Suppressor macrophage treated with lipopolysaccharide for 4 hours (primary cell): ENCODE measurements at regions not wholly inside any gene's neighbourhood (a gene's known extent, or its start where the extent isn't known, plus 50 kb on each side); places are given as distances from the start of the nearest gene placed in this dataset.

Experiments used
- DNase-seq: peaks from one replicate; pipeline ENCODE4 v3.0.0-alpha.2; 2020

GRCh38 chr1:29901624-29902325, 665.5 kb downstream of the PTPRU start:
- DNase-seq, result no peak

- no peak for DNase-seq
Observed at GRCh38 chr1:29900712-29901111, 664.4 kb downstream of the PTPRU start.

GRCh38 chr1:29900104-29900679, 663.9 kb downstream of the PTPRU start:
- DNase-seq, result no peak

GRCh38 chr1:29896791-29897714, 660.7 kb downstream of the PTPRU start:
- DNase-seq, result peak; percentile 55

GRCh38 chr1:29896300-29896699, 660.0 kb downstream of the PTPRU start:
- no peak for DNase-seq

GRCh38 chr1:29895201-29895600, 658.9 kb downstream of the PTPRU start:
- no peak for DNase-seq

GRCh38 chr1:29894311-29894710, 658.0 kb downstream of the PTPRU start:
- DNase-seq, result no peak

- DNase-seq, result no peak
Observed at GRCh38 chr1:29893806-29894205, 657.5 kb downstream of the PTPRU start.

GRCh38 chr1:29893046-29893723, 656.9 kb downstream of the PTPRU start:
- DNase-seq, result no peak

- no peak for DNase-seq
Observed at GRCh38 chr1:29892247-29892646, 655.9 kb downstream of the PTPRU start.

- DNase-seq, result no peak
Observed at GRCh38 chr1:29890201-29890959, 654.1 kb downstream of the PTPRU start.

GRCh38 chr1:29889776-29890175, 653.5 kb downstream of the PTPRU start:
- no peak for DNase-seq

- DNase-seq, result no peak
Observed at GRCh38 chr1:29884740-29885139, 648.4 kb downstream of the PTPRU start.

- DNase-seq, result no peak
Observed at GRCh38 chr1:29883986-29884385, 647.7 kb downstream of the PTPRU start.

- no peak for DNase-seq
Observed at GRCh38 chr1:29883411-29883832, 647.1 kb downstream of the PTPRU start.

- no peak for DNase-seq
Observed at GRCh38 chr1:29880556-29880955, 644.2 kb downstream of the PTPRU start.

- no peak for DNase-seq
Observed at GRCh38 chr1:29879217-29879616, 642.9 kb downstream of the PTPRU start.

- DNase-seq, result no peak
Observed at GRCh38 chr1:29878501-29878900, 642.2 kb downstream of the PTPRU start.

GRCh38 chr1:29876902-29877301, 640.6 kb downstream of the PTPRU start:
- no peak for DNase-seq

GRCh38 chr1:29876441-29876840, 640.1 kb downstream of the PTPRU start:
- DNase-seq, result no peak

- DNase-seq, result peak; percentile 6
Observed at GRCh38 chr1:29875557-29876028, 639.3 kb downstream of the PTPRU start.

GRCh38 chr1:29870621-29871020, 634.3 kb downstream of the PTPRU start:
- no peak for DNase-seq
